ENCODE measurements at regions not wholly inside any gene's neighbourhood (a gene's known extent, or its start where the extent isn't known, plus 50 kb on each side); places are given as distances from the start of the nearest gene placed in this dataset.

GRCh38 chr5:3896098-3896497, 300.5 kb downstream of the IRX1 start:
- Mint-ChIP-seq H3K9me3 (peaks cover 53% of the 10 kb centered on the region), H3K4me3 (no peak overlapping the region), H3K36me3 (ENCODE audit: low read depth) (no peaks in the 10 kb centered on the region), H3K4me1 (ENCODE audit: low read depth) (no peaks in the 10 kb centered on the region), H3K27ac (no peak overlapping the region), H3K27me3 (ENCODE audit: insufficient read depth) (no peaks in the 10 kb centered on the region)
- DNase-seq: no peak
- TF ChIP-seq, protein P1, sequence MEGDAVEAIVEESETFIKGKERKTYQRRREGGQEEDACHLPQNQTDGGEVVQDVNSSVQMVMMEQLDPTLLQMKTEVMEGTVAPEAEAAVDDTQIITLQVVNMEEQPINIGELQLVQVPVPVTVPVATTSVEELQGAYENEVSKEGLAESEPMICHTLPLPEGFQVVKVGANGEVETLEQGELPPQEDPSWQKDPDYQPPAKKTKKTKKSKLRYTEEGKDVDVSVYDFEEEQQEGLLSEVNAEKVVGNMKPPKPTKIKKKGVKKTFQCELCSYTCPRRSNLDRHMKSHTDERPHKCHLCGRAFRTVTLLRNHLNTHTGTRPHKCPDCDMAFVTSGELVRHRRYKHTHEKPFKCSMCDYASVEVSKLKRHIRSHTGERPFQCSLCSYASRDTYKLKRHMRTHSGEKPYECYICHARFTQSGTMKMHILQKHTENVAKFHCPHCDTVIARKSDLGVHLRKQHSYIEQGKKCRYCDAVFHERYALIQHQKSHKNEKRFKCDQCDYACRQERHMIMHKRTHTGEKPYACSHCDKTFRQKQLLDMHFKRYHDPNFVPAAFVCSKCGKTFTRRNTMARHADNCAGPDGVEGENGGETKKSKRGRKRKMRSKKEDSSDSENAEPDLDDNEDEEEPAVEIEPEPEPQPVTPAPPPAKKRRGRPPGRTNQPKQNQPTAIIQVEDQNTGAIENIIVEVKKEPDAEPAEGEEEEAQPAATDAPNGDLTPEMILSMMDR (IDR thresholded peaks at IDR 0.05): no peak

- no peak for DNase-seq
- Mint-ChIP-seq H3K4me3 (no peak overlapping the region), H3K4me1 (ENCODE audit: low read depth) (no peaks in the 10 kb centered on the region), H3K27me3 (ENCODE audit: insufficient read depth) (no peaks in the 10 kb centered on the region), H3K27ac (no peak overlapping the region), H3K36me3 (ENCODE audit: low read depth) (no peaks in the 10 kb centered on the region), H3K9me3 (peaks cover 44% of the 10 kb centered on the region)
- TF ChIP-seq, protein P1 (IDR thresholded peaks at IDR 0.05): no peak
Observed at GRCh38 chr5:3899093-3899492, 303.5 kb downstream of the IRX1 start.

GRCh38 chr5:3904584-3904983, 309.0 kb downstream of the IRX1 start:
- TF ChIP-seq, protein P1 (IDR thresholded peaks at IDR 0.05): no peak
- DNase-seq: no peak
- H3K27me3 Mint-ChIP-seq (ENCODE audit: insufficient read depth): no peaks in the 10 kb centered on the region
- H3K4me1 Mint-ChIP-seq (ENCODE audit: low read depth): no peaks in the 10 kb centered on the region
- H3K36me3 Mint-ChIP-seq (ENCODE audit: low read depth): peaks cover 13% of the 10 kb centered on the region; the same call in 1 of the 2 replicates
- H3K4me3 Mint-ChIP-seq: no peak overlapping the region
- peaks cover 62% of the 10 kb centered on the region for H3K9me3 Mint-ChIP-seq
- H3K27ac Mint-ChIP-seq: no peak overlapping the region

DNA sequence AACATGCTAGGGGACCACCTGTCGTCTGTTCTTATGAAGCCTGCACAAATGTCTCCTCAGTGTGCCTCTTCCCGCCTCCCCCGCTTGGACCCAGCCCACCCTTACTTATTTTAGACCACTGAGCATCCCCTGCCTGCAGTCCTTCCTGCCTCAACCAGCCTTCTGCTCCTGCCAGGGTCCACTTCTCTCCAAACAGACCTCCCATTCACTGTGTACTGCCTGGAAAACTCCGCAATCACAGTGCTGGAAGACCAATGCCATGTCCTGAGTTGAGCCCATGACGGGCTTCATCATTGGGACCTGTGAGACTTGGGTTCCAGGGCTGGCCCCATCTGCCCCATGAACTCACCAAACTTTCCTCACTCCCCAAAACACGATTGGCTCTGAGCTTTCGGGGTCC, 309.4 kb downstream of the IRX1 start:
- H3K4me1 Mint-ChIP-seq (ENCODE audit: low read depth): no peaks in the 10 kb centered on the region
- no peak overlapping the region for H3K27ac Mint-ChIP-seq

DNA sequence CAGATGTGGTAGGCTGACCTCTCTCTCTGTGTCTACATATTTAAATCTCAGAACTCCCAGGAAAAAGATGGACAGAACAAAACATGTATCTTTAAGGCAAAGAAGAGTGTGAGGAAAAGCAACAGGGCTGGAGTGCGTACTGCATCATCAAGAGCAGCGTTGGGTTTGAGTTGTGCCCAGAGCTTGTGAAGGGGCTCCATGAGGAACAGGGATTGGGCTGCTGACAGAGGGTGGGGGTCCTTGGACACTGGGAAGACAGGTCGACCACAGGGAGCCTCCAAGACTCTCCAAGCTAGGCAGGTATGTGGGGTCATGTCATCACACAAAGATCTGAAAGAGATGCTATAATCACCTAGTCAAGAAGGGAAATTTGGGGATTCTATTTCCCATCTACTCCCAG, 309.9 kb downstream of the IRX1 start:
- peaks cover 65% of the 10 kb centered on the region for H3K9me3 Mint-ChIP-seq
- TF ChIP-seq, protein P1 (IDR thresholded peaks at IDR 0.05): no peak
- H3K27me3 Mint-ChIP-seq (ENCODE audit: insufficient read depth): no peaks in the 10 kb centered on the region; the same call in 1 of the 2 replicates
- no peaks in the 10 kb centered on the region for H3K4me1 Mint-ChIP-seq (ENCODE audit: low read depth)
- no peak overlapping the region for H3K27ac Mint-ChIP-seq
- no peak for DNase-seq
- H3K36me3 Mint-ChIP-seq (ENCODE audit: low read depth): peaks cover 13% of the 10 kb centered on the region; the same call in 1 of the 2 replicates
- H3K4me3 Mint-ChIP-seq: no peak overlapping the region

More for the DNA sequence above, 309.4 kb downstream of the IRX1 start:
- Mint-ChIP-seq H3K36me3 (ENCODE audit: low read depth) (peaks cover 13% of the 10 kb centered on the region; the same call in 1 of the 2 replicates), H3K4me3 (no peak overlapping the region), H3K27me3 (ENCODE audit: insufficient read depth) (no peaks in the 10 kb centered on the region), H3K9me3 (peaks cover 65% of the 10 kb centered on the region)
- DNase-seq: no peak
- TF ChIP-seq, protein P1 (IDR thresholded peaks at IDR 0.05): no peak

- DNase-seq: no peak
- TF ChIP-seq, protein P1 (IDR thresholded peaks at IDR 0.05): no peak
- H3K4me1 Mint-ChIP-seq (ENCODE audit: low read depth): no peaks in the 10 kb centered on the region
Observed at GRCh38 chr5:3911111-3911510, 315.5 kb downstream of the IRX1 start.

More at GRCh38 chr5:3911111-3911510, 315.5 kb downstream of the IRX1 start:
- Mint-ChIP-seq H3K27ac (no peak overlapping the region), H3K27me3 (ENCODE audit: insufficient read depth) (no peaks in the 10 kb centered on the region; the same call in 1 of the 2 replicates), H3K36me3 (ENCODE audit: low read depth) (peaks cover 12% of the 10 kb centered on the region; the same call in 1 of the 2 replicates), H3K9me3 (peaks cover 50% of the 10 kb centered on the region), H3K4me3 (no peak overlapping the region)
